SU-DHL-6 (cell line): ENCODE measurements at regions not wholly inside any gene's neighbourhood (a gene's known extent, or its start where the extent isn't known, plus 50 kb on each side); places are given as distances from the start of the nearest gene placed in this dataset.

ENCODE experiments used
- H2AFZ ChIP-seq: fragments of 200-600 bp; sonication (generic); 2 replicates; pipeline ENCODE4 v1.6.1; 2014; ENCODE audit warnings: low read depth, mild to moderate bottlenecking, moderate library complexity, mixed read lengths, antibody characterized with exemption, low read length; ENCODE audit not compliant: severe bottlenecking
- H3F3A ChIP-seq: fragments of 200-600 bp; shearing (Covaris generic); 2 replicates; pipeline ENCODE4 v1.6.0; 2016; ENCODE audit warnings: antibody characterized with exemption, mild to moderate bottlenecking; ENCODE audit not compliant: insufficient read depth
- H3K27ac ChIP-seq: fragments of 200-600 bp; sonication (generic); 2 replicates; pipeline ENCODE4 v1.5.1; 2016; ENCODE audit warnings: low read depth, mild to moderate bottlenecking, low read length, moderate library complexity, mixed read lengths
- H3K27me3 ChIP-seq: fragments of 200-600 bp; sonication (generic), shearing (Covaris generic); 2 replicates; pipeline ENCODE4 v1.6.0; 2014; ENCODE audit warnings: mild to moderate bottlenecking, low read length
- H3K36me3 ChIP-seq: fragments of 200-600 bp; sonication (generic); 2 replicates; pipeline ENCODE4 v1.6.1; 2014; ENCODE audit warnings: mild to moderate bottlenecking, low read length, mixed read lengths
- H3K4me2 ChIP-seq: fragments of 300-600, 200-600 bp; shearing (Covaris generic), sonication (generic); 2 replicates; pipeline ENCODE4 v1.6.0; 2014; ENCODE audit warnings: low read length, low read depth, mild to moderate bottlenecking; ENCODE audit not compliant: poor library complexity, severe bottlenecking
- H3K4me3 ChIP-seq: fragments of 200-600 bp; sonication (generic); 2 replicates; pipeline ENCODE4 v1.5.1; 2014; ENCODE audit warnings: antibody characterized with exemption, low read length, mild to moderate bottlenecking, mixed read lengths; ENCODE audit not compliant: insufficient read depth, poor library complexity, severe bottlenecking
- H3K79me2 ChIP-seq: fragments of 200-600 bp; sonication (generic); 2 replicates; pipeline ENCODE4 v1.6.1; 2014; ENCODE audit warnings: mild to moderate bottlenecking, low read length, moderate library complexity; ENCODE audit not compliant: insufficient read depth
- H3K9ac ChIP-seq: fragments of 200-600 bp; sonication (generic); 2 replicates; pipeline ENCODE4 v1.7.0; 2014; ENCODE audit warnings: mild to moderate bottlenecking, low read length
- H3K9me2 ChIP-seq: fragments of 200-600 bp; sonication (generic); replicated peaks from 2 replicates; pipeline ENCODE4 v1.6.1; 2014; ENCODE audit warnings: low read length; ENCODE audit not compliant: insufficient read depth
- H3K9me3 ChIP-seq: fragments of 200-600 bp; sonication (generic); 2 replicates; pipeline ENCODE4 v1.6.1; 2014; ENCODE audit warnings: low read length, mixed read lengths; ENCODE audit not compliant: insufficient read depth
- H4K20me1 ChIP-seq: fragments of 200-600 bp; sonication (generic); 2 replicates; pipeline ENCODE4 v1.6.1; 2014; ENCODE audit warnings: low read depth, mild to moderate bottlenecking, antibody characterized with exemption, low read length, moderate library complexity, mixed read lengths
- CTCF ChIP-seq: fragments of 200-600 bp; sonication (generic); IDR thresholded peaks from one replicate; pipeline ENCODE4 v1.5.1; 2017; ENCODE audit warnings: antibody characterized with exemption, mild to moderate bottlenecking, low read length, moderate library complexity; ENCODE audit not compliant: insufficient read depth, poor library complexity, severe bottlenecking
- EZH2phosphoT487 ChIP-seq: fragments of 200-600 bp; sonication (generic), shearing (Covaris generic); conservative IDR thresholded peaks from 2 replicates; pipeline ENCODE4 v1.6.1; 2018; ENCODE audit warnings: mild to moderate bottlenecking, antibody characterized with exemption, low read length, moderate library complexity, mixed read lengths

- H3K27ac ChIP-seq = no peak overlapping the region
- no peaks in the 10 kb centered on the region for H3K9me3 ChIP-seq
- no peaks in the 10 kb centered on the region for H3F3A ChIP-seq
- no peaks in the 10 kb centered on the region for H3K36me3 ChIP-seq
- H3K4me3 ChIP-seq = no peak overlapping the region
- H2AFZ ChIP-seq = no peak overlapping the region
- H3K27me3 ChIP-seq = no peaks in the 10 kb centered on the region
- TF ChIP-seq EZH2phosphoT487 = no peak
- no peak for TF ChIP-seq CTCF
- no peak overlapping the region for H3K4me2 ChIP-seq
- H3K9me2 ChIP-seq = no peaks in the 10 kb centered on the region
- no peaks in the 10 kb centered on the region for H4K20me1 ChIP-seq
- H3K9ac ChIP-seq = no peak overlapping the region
- H3K79me2 ChIP-seq = no peaks in the 10 kb centered on the region
Measured at GRCh38 chr14:81716953-81717352, 183.3 kb upstream of the SEL1L start.

- Histone ChIP-seq H3F3A (no peaks in the 10 kb centered on the region), H3K27ac (no peak overlapping the region), H3K79me2 (no peaks in the 10 kb centered on the region), H3K9ac (no peak overlapping the region), H3K9me2 (no peaks in the 10 kb centered on the region), H3K27me3 (no peaks in the 10 kb centered on the region), H4K20me1 (no peaks in the 10 kb centered on the region), H3K9me3 (no peaks in the 10 kb centered on the region), H3K4me3 (no peak overlapping the region), H3K36me3 (no peaks in the 10 kb centered on the region), H2AFZ (no peak overlapping the region), H3K4me2 (no peak overlapping the region)
- no peak for TF ChIP-seq EZH2phosphoT487
- TF ChIP-seq CTCF = no peak
Measured at GRCh38 chr14:81723956-81724355, 190.3 kb upstream of the SEL1L start.

GRCh38 chr14:81727218-81727617 is 193.6 kb upstream of the SEL1L start:
- Histone ChIP-seq H3K9ac (no peak overlapping the region), H3K79me2 (no peaks in the 10 kb centered on the region), H4K20me1 (no peaks in the 10 kb centered on the region), H2AFZ (no peak overlapping the region), H3F3A (no peaks in the 10 kb centered on the region), H3K9me2 (no peaks in the 10 kb centered on the region), H3K27me3 (no peaks in the 10 kb centered on the region), H3K4me2 (no peak overlapping the region), H3K4me3 (no peak overlapping the region), H3K27ac (no peak overlapping the region), H3K36me3 (no peaks in the 10 kb centered on the region), H3K9me3 (no peaks in the 10 kb centered on the region)
- TF ChIP-seq EZH2phosphoT487 (no peak), CTCF (no peak)

- Histone ChIP-seq H3K4me2 (no peak overlapping the region), H3F3A (no peaks in the 10 kb centered on the region), H3K79me2 (no peaks in the 10 kb centered on the region), H3K9me2 (no peaks in the 10 kb centered on the region), H3K27ac (no peak overlapping the region), H3K9me3 (no peaks in the 10 kb centered on the region), H3K4me3 (no peak overlapping the region), H3K9ac (no peak overlapping the region), H2AFZ (no peak overlapping the region), H4K20me1 (no peaks in the 10 kb centered on the region), H3K27me3 (no peaks in the 10 kb centered on the region), H3K36me3 (no peaks in the 10 kb centered on the region)
- TF ChIP-seq CTCF (no peak), EZH2phosphoT487 (no peak)
Measured at GRCh38 chr14:81728447-81728846, 194.8 kb upstream of the SEL1L start.
